DND-41 (cell line): ENCODE measurements at regions not wholly inside any gene's neighbourhood (a gene's known extent, or its start where the extent isn't known, plus 50 kb on each side); places are given as distances from the start of the nearest gene placed in this dataset.

Experiments
- EZH2 ChIP-seq: IDR thresholded peaks from 3 replicates; pipeline ENCODE4 v1.6.1; 2012; ENCODE audit warnings: borderline replicate concordance, low read depth, mild to moderate bottlenecking, moderate library complexity, low read length, inconsistent platforms; ENCODE audit not compliant: severe bottlenecking
- TF ChIP-seq, protein P1 (sequence below): IDR thresholded peaks from 2 replicates; pipeline ENCODE4 v1.5.1; 2012; ENCODE audit warnings: borderline replicate concordance, low read length, moderate library complexity, mild to moderate bottlenecking; ENCODE audit not compliant: poor library complexity, severe bottlenecking; ENCODE audit errors: extremely low read depth

DNA sequence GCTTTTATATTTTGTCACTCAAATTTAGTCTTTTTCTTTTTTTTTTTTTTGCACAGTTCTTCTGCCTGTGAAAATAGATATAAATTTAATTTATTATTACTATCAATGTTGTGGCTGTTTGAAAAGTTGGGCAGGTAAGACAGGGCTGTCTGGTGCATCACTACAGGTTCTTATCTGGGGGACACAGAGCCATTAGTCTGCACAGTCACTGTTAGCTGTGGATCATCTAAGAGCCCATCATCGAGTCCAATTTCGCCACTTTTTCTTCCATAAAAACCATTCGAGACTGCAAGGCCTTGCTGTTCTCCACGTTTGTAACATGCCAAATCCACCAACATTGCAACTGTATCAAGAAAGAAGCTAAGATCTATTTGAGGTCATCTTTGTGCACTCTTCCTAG lies 325.6 kb upstream of the UMPS start:
- TF ChIP-seq, protein P1, sequence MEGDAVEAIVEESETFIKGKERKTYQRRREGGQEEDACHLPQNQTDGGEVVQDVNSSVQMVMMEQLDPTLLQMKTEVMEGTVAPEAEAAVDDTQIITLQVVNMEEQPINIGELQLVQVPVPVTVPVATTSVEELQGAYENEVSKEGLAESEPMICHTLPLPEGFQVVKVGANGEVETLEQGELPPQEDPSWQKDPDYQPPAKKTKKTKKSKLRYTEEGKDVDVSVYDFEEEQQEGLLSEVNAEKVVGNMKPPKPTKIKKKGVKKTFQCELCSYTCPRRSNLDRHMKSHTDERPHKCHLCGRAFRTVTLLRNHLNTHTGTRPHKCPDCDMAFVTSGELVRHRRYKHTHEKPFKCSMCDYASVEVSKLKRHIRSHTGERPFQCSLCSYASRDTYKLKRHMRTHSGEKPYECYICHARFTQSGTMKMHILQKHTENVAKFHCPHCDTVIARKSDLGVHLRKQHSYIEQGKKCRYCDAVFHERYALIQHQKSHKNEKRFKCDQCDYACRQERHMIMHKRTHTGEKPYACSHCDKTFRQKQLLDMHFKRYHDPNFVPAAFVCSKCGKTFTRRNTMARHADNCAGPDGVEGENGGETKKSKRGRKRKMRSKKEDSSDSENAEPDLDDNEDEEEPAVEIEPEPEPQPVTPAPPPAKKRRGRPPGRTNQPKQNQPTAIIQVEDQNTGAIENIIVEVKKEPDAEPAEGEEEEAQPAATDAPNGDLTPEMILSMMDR, result no peak
- no peak for TF ChIP-seq EZH2
